DOHH2 (cell line): ENCODE measurements at regions not wholly inside any gene's neighbourhood (a gene's known extent, or its start where the extent isn't known, plus 50 kb on each side); places are given as distances from the start of the nearest gene placed in this dataset.

Source experiments
- H3F3A ChIP-seq: fragments of 200-600 bp; sonication (generic), shearing (Covaris generic); 2 replicates; pipeline ENCODE4 v1.6.0; 2016; ENCODE audit warnings: antibody characterized with exemption, mild to moderate bottlenecking; ENCODE audit not compliant: control insufficient read depth, insufficient read depth
- H3K27ac ChIP-seq: fragments of 200-600 bp; sonication (generic); 2 replicates; pipeline ENCODE4 v1.5.1; 2014; ENCODE audit warnings: low read depth, mild to moderate bottlenecking, low read length, moderate library complexity
- H3K27me3 ChIP-seq: fragments of 200-600 bp; sonication (generic); 2 replicates; pipeline ENCODE4 v1.6.1; 2014; ENCODE audit warnings: mild to moderate bottlenecking, low read length, mixed read lengths; ENCODE audit not compliant: control insufficient read depth
- H3K36me3 ChIP-seq: fragments of 200-600 bp; sonication (generic); 2 replicates; pipeline ENCODE4 v1.6.1; 2014; ENCODE audit warnings: mild to moderate bottlenecking, low read length, moderate library complexity, mixed read lengths; ENCODE audit not compliant: control insufficient read depth
- H3K4me1 ChIP-seq: fragments of 200-600 bp; sonication (generic); 2 replicates; pipeline ENCODE4 v1.6.1; 2014; ENCODE audit warnings: mild to moderate bottlenecking, low read length, mixed read lengths; ENCODE audit not compliant: control insufficient read depth
- H3K4me2 ChIP-seq: fragments of 200-600 bp; sonication (generic); 2 replicates; pipeline ENCODE4 v1.6.0; 2014; ENCODE audit warnings: mild to moderate bottlenecking, low read length, moderate library complexity
- H3K4me3 ChIP-seq: fragments of 200-600 bp; sonication (generic); 2 replicates; pipeline ENCODE4 v1.5.1; 2014; ENCODE audit warnings: mild to moderate bottlenecking, low read length, mixed read lengths
- H3K79me2 ChIP-seq: fragments of 200-600 bp; sonication (generic); 2 replicates; pipeline ENCODE4 v1.6.1; 2014; ENCODE audit warnings: mild to moderate bottlenecking, low read length, mixed read lengths; ENCODE audit not compliant: control insufficient read depth
- H3K9me2 ChIP-seq: fragments of 200-600 bp; sonication (generic); replicated peaks from 2 replicates; pipeline ENCODE4 v1.6.1; 2014; ENCODE audit warnings: mild to moderate bottlenecking, low read length, mixed read lengths; ENCODE audit not compliant: control insufficient read depth
- H3K9me3 ChIP-seq: fragments of 200-600 bp; sonication (generic); 2 replicates; pipeline ENCODE4 v1.6.1; 2014; ENCODE audit warnings: antibody characterized with exemption, low read length, mixed read lengths; ENCODE audit not compliant: control insufficient read depth, insufficient read depth
- H4K20me1 ChIP-seq: fragments of 200-600 bp; sonication (generic); 2 replicates; pipeline ENCODE4 v1.6.0; 2014; ENCODE audit warnings: low read depth, mild to moderate bottlenecking, antibody characterized with exemption, low read length, moderate library complexity; ENCODE audit not compliant: control insufficient read depth, insufficient read depth
- EZH2phosphoT487 ChIP-seq: fragments of 200-600 bp; sonication (generic); IDR thresholded peaks from 2 replicates; pipeline ENCODE4 v1.6.1; 2017; ENCODE audit warnings: borderline replicate concordance, mild to moderate bottlenecking, antibody characterized with exemption, low read length, moderate library complexity, mixed read lengths
- TF ChIP-seq, protein P1 (sequence below): fragments of 200-600 bp; sonication (generic); IDR thresholded peaks from one replicate; pipeline ENCODE4 v1.5.1; 2014; ENCODE audit warnings: antibody characterized with exemption, mild to moderate bottlenecking, low read depth, low read length; ENCODE audit not compliant: poor library complexity, severe bottlenecking

DNA sequence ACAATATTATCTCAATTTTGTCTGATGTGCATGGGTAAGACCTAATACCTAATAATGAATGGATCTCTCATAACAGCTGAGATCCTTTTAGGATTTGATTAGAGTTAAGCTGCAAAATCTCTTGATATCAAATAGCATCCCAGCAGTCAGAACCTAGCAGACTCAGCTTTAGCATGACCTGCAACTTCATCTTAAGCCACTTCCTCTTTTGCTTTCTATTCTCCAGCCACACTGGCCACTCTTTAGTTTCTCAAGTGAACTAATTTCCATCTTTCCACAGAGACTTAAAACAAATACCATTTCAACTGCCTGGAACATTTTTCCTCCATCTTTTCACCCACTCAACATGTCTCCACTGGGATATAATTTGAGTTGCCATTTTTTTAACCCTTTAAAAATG lies 1251.6 kb upstream of the ZEB2 start:
- H3K4me1 ChIP-seq = peaks cover 9% of the 10 kb centered on the region
- no peak for TF ChIP-seq EZH2phosphoT487
- TF ChIP-seq, protein P1, sequence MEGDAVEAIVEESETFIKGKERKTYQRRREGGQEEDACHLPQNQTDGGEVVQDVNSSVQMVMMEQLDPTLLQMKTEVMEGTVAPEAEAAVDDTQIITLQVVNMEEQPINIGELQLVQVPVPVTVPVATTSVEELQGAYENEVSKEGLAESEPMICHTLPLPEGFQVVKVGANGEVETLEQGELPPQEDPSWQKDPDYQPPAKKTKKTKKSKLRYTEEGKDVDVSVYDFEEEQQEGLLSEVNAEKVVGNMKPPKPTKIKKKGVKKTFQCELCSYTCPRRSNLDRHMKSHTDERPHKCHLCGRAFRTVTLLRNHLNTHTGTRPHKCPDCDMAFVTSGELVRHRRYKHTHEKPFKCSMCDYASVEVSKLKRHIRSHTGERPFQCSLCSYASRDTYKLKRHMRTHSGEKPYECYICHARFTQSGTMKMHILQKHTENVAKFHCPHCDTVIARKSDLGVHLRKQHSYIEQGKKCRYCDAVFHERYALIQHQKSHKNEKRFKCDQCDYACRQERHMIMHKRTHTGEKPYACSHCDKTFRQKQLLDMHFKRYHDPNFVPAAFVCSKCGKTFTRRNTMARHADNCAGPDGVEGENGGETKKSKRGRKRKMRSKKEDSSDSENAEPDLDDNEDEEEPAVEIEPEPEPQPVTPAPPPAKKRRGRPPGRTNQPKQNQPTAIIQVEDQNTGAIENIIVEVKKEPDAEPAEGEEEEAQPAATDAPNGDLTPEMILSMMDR = no peak

DNA sequence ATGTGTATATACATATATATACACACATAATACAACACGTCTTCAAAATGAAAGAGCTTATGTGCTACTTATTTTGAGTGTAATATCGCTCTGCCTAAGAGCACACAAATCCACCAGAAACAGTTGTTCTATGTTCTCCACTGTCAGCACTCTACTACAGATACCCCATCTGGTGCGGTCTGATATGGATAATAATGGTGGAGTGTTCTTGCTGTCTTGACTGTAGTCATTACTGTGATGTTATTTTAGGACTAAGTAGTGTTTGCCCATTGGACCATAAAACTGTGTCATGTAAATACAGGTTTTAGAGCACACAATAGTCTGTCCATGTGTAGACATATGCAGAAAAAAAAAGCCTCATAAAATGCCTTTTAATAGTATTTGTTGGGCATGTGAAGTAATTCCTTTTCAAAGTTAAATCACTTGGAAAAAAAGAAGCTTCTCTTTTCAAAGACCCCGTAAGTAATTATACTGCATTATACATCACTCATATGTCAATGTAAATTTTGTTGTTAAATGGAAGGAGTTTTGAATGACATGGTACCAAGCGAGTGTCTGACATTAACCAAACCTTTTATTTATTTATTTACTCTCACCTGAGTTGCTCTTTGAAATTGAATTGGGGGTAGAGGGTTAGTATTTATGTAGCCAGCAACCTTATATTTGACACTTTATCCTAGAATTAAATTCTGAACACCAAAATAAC lies 1249.2 kb upstream of the ZEB2 start:
- Histone ChIP-seq H4K20me1 (no peaks in the 10 kb centered on the region), H3K27me3 (no peaks in the 10 kb centered on the region), H3F3A (no peaks in the 10 kb centered on the region), H3K9me3 (no peaks in the 10 kb centered on the region), H3K4me1 (peaks cover 9% of the 10 kb centered on the region), H3K4me2 (no peak overlapping the region), H3K79me2 (no peaks in the 10 kb centered on the region), H3K36me3 (no peaks in the 10 kb centered on the region), H3K27ac (no peak overlapping the region), H3K4me3 (no peak overlapping the region), H3K9me2 (no peaks in the 10 kb centered on the region)
- TF ChIP-seq EZH2phosphoT487 = no peak
- TF ChIP-seq, protein P1 = no peak

More for the DNA sequence above, 1251.6 kb upstream of the ZEB2 start:
- H3K27ac ChIP-seq = no peak overlapping the region
- no peak overlapping the region for H3K4me2 ChIP-seq
- no peaks in the 10 kb centered on the region for H3K9me2 ChIP-seq
- no peaks in the 10 kb centered on the region for H3K79me2 ChIP-seq
- H3K27me3 ChIP-seq = no peaks in the 10 kb centered on the region
- no peaks in the 10 kb centered on the region for H3K36me3 ChIP-seq
- H4K20me1 ChIP-seq = no peaks in the 10 kb centered on the region
- H3K9me3 ChIP-seq = no peaks in the 10 kb centered on the region
- H3F3A ChIP-seq = no peaks in the 10 kb centered on the region
- H3K4me3 ChIP-seq = no peak overlapping the region

DNA sequence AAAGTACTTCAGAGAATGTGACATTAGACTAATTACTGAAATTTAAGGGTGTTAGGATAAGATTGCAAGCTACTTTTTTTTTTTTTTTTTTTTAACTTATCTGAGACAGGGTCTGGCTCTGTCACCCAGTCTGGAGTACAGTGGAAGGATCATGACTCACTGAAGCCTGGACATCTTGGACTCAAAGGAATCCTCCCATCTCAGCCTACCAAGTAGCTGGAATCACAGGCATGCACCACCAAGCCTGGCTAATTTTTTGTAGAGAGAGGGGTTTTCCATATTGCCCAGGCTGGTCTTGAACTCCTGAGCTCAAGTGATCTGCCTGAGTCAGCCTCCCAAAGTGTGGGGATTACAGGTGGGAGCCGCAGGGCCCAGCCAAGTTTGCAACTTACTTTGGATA lies 1246.0 kb upstream of the ZEB2 start:
- Histone ChIP-seq H3F3A (no peaks in the 10 kb centered on the region), H3K27ac (no peak overlapping the region)
- TF ChIP-seq EZH2phosphoT487 = no peak
- TF ChIP-seq, protein P1 = no peak

More for the DNA sequence above, 1246.0 kb upstream of the ZEB2 start:
- Histone ChIP-seq H3K4me2 (no peak overlapping the region), H3K4me3 (no peak overlapping the region), H3K9me2 (no peaks in the 10 kb centered on the region), H4K20me1 (no peaks in the 10 kb centered on the region), H3K9me3 (0 out of 2 replicates have a peak, but pooled peaks cover 2% of the 10 kb centered on the region), H3K79me2 (no peaks in the 10 kb centered on the region), H3K4me1 (no peaks in the 10 kb centered on the region), H3K27me3 (no peaks in the 10 kb centered on the region), H3K36me3 (no peaks in the 10 kb centered on the region)
